Activated T-helper 2 cell treated with anti-CD3 and anti-CD28 coated beads, Interferon-gamma antibody, Interleukin-2, Interleukin-4, amounts not matched to agents 10 μg/mL and 5 μg/mL and 100 μg/mL, durations not matched to agents 14 hours and 24 hours and 36 hours (primary cell): ENCODE measurements at regions not wholly inside any gene's neighbourhood (a gene's known extent, or its start where the extent isn't known, plus 50 kb on each side); places are given as distances from the start of the nearest gene placed in this dataset.
"Not testable (repeated sequence)": the region's sequence is repeated elsewhere in the genome, so short reads cannot be mapped to it uniquely, and the experiment has no call there.

Experiments used
- DNase-seq: peaks from one replicate; pipeline ENCODE4 v3.0.0; 2021; ENCODE audit warnings: low spot score
- H3K27ac Mint-ChIP-seq: one replicate; pipeline ENCODE4 v1.8.0; 2021; ENCODE audit warnings: mixed read lengths
- H3K27me3 Mint-ChIP-seq: one replicate; pipeline ENCODE4 v1.8.0; 2021; ENCODE audit warnings: low read depth, mixed read lengths
- H3K36me3 Mint-ChIP-seq: one replicate; pipeline ENCODE4 v1.8.0; 2021; ENCODE audit warnings: low read depth, mixed read lengths
- H3K4me1 Mint-ChIP-seq: one replicate; pipeline ENCODE4 v1.8.0; 2021; ENCODE audit warnings: low read depth, mixed read lengths
- H3K4me3 Mint-ChIP-seq: one replicate; pipeline ENCODE4 v1.8.0; 2021; ENCODE audit warnings: low read depth, mild to moderate bottlenecking, moderate library complexity, mixed read lengths
- H3K9me3 Mint-ChIP-seq: one replicate; pipeline ENCODE4 v1.8.0; 2021; ENCODE audit warnings: mixed read lengths
- intact Hi-C: fragments of 100-400 bp; cut with micrococcal nuclease; formaldehyde crosslinking; loops from one replicate; pipeline ENCODE4 v1.15.1; 2023

DNA sequence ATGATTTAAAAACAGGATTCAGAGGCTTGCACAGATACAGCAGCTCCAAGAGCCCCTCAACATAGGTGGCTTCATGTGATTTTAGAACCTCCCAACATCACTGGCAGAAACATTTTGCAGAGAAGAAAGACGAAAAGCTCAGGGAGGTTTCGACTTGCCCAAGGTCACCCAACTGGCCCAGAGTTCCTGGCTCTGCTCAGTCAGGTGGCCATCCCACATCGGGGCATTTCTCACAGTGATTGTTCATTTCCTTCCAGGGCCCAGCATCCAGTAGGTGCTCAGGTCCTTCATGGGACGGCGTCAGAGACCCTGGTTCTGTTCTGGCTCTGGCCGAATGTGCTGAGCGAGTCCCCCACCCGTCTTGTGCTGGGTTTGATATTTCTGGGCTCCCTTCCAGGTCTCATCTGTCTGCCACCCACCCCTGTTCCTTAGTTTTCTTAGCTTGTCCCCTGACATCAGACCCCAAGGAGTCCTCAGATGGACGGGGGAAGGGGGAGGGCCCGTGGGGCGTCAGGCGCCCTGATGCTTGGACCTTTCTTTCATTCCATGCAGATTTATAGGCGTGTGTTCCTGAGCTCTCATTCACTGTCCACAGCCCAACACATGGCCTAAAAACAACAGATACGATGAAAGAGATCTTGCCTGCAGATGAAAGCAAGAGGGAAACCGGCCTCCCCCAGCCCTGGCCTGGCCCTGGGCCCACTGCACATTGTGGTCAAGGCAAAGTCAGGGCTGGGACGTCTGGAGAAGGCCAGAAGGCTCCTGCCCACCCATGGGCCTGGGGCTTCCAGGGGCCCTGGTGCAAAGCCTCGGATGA lies 123.1 kb upstream of the ZBTB40 start:
- intact Hi-C loops = no loop called here
- Mint-ChIP-seq H3K4me1 (no peaks in the 10 kb centered on the region), H3K27ac (no peak overlapping the region), H3K9me3 (no peaks in the 10 kb centered on the region), H3K27me3 (peaks cover 3% of the 10 kb centered on the region), H3K36me3 (no peaks in the 10 kb centered on the region), H3K4me3 (no peak overlapping the region)
- no peak for DNase-seq

DNA sequence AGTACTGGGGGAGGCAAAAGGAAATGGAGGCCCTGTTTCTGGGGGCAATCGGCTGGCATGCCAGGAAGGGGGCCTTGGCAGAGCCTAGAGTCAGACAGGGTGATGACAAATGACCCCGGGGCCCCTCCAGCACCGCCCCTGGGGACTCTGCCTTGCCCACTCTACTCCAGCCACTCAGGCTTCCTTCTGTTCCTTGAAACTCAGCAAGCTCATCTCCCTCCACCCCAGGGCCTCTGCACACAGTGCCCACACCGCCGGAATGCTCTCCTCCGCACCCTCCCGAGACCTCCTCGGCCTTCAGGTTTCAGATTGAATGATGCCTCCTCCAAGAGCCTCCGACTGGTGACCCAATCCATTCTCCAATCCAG lies 122.5 kb upstream of the ZBTB40 start:
- H3K9me3 Mint-ChIP-seq = no peaks in the 10 kb centered on the region
- H3K4me1 Mint-ChIP-seq = no peaks in the 10 kb centered on the region
- no peak overlapping the region for H3K4me3 Mint-ChIP-seq
- intact Hi-C loops = no loop called here
- no peak for DNase-seq
- no peaks in the 10 kb centered on the region for H3K36me3 Mint-ChIP-seq
- no peak overlapping the region for H3K27ac Mint-ChIP-seq
- H3K27me3 Mint-ChIP-seq = peaks cover 7% of the 10 kb centered on the region

GRCh38 chr1:22330092-22330759 lies 121.4 kb upstream of the ZBTB40 start:
- H3K27ac Mint-ChIP-seq = no peak overlapping the region
- H3K9me3 Mint-ChIP-seq = no peaks in the 10 kb centered on the region
- H3K27me3 Mint-ChIP-seq = peaks cover 7% of the 10 kb centered on the region

GRCh38 chr1:22330760-22331119 lies 120.9 kb upstream of the ZBTB40 start:
- H3K4me1 Mint-ChIP-seq = no peaks in the 10 kb centered on the region
- peaks cover 7% of the 10 kb centered on the region for H3K27me3 Mint-ChIP-seq
- intact Hi-C loops = no loop called here
- no peaks in the 10 kb centered on the region for H3K9me3 Mint-ChIP-seq
- H3K4me3 Mint-ChIP-seq = no peak overlapping the region
- no peak for DNase-seq
- no peaks in the 10 kb centered on the region for H3K36me3 Mint-ChIP-seq
- H3K27ac Mint-ChIP-seq = no peak overlapping the region

More at GRCh38 chr1:22330092-22330759, 121.4 kb upstream of the ZBTB40 start:
- Mint-ChIP-seq H3K36me3 (no peaks in the 10 kb centered on the region), H3K4me1 (no peaks in the 10 kb centered on the region), H3K4me3 (no peak overlapping the region)
- intact Hi-C loops = no loop called here
- DNase-seq = no peak

DNA sequence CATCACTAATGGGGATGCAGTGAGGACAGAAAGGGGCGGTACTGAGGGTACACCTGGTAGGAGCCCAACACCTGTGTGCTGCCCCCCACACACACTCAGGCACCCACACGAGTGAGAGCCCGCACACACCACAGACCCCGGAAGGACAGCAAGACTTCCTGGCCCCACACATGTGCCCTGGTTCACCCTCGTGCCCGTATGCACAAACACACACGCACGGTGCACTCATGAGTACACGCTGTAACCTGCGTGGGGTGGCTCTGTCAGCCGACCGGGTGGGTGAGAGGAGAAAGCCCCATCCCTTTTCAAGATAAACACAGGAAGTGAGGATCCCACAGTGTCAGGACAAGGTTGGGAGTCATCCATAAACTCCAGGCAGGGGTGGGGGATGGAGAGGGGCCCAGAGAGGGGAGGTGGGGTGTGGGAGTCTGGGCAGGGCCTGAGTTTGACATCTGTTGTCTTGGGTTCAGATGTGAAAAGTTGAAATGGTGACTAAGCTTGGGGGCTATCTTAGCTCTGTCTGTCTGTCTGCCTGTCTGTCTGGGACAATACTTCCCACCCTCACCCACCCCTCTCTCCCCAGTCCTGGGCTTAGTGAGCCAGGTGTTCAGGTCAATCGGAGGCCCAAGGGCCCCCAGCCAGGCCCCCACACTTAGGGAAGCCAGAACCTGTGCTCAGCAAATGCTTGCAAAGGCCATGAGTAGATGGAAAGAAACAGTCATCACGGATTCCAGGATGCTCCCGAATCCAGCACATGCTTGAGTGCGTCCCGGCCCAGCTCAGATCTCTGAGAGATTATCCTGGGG lies 119.8 kb upstream of the ZBTB40 start:
- no peaks in the 10 kb centered on the region for H3K9me3 Mint-ChIP-seq
- no peaks in the 10 kb centered on the region for H3K4me1 Mint-ChIP-seq
- no peak overlapping the region for H3K27ac Mint-ChIP-seq
- no peak overlapping the region for H3K4me3 Mint-ChIP-seq
- intact Hi-C loops = no loop called here
- DNase-seq = no peak
- H3K27me3 Mint-ChIP-seq = peaks cover 7% of the 10 kb centered on the region
- H3K36me3 Mint-ChIP-seq = no peaks in the 10 kb centered on the region

DNA sequence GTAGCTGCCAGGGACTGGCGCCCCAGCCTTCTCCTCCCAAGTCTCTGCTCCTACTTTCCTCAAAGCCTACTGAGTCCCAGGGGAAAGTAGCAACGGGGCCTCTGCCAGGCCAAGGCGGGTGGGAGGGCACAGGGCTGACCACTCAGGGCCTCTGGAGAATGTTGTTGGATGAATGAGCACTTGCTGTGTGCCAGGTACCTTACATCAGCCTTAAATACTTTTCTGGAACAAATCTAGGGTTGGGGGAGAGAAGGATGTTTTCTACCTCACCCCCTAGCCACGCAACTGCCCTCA lies 119.3 kb upstream of the ZBTB40 start:
- intact Hi-C loops = no loop called here
- no peaks in the 10 kb centered on the region for H3K9me3 Mint-ChIP-seq
- no peaks in the 10 kb centered on the region for H3K36me3 Mint-ChIP-seq
- no peaks in the 10 kb centered on the region for H3K4me1 Mint-ChIP-seq
- DNase-seq = no peak
- no peak overlapping the region for H3K27ac Mint-ChIP-seq
- H3K27me3 Mint-ChIP-seq = peaks cover 7% of the 10 kb centered on the region
- H3K4me3 Mint-ChIP-seq = no peak overlapping the region

DNA sequence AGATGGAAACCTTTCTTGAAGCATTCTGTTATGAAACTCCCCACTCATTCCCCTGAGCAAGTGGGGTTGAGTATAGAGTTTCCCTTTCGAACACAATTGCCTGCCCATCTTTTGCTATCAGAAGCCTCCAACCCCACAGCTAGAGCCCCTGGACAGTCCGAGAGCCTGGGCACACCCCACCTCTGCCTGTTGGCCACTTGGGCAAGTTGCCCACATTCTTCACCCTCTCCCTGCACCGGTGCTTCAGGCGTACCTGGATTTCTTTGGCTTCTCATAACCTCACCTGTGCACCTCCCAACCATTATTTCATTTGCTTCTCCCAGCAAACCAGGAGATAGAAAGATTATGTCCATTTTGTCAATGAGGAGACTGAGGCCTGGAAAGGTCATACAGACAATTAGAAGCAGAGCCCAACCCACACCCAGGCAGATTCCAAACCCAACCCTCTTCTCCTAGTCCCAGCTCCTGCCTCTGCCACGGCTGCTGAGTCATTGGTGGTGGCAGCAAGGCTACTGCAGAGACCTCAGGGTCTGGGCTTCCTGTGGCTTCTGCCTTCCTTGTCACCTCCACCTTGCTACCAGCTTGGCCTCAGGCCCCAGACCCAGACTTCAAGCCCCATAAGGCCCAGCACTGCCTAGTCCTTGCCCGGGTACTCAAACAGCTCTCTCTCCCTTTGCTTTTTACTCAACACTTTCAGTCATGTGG lies 118.7 kb upstream of the ZBTB40 start:
- Mint-ChIP-seq H3K27ac (no peak overlapping the region), H3K4me3 (no peak overlapping the region)
- intact Hi-C loops = no loop called here

GRCh38 chr1:22333516-22334121 lies 118.0 kb upstream of the ZBTB40 start:
- H3K27me3 Mint-ChIP-seq = peaks cover 7% of the 10 kb centered on the region
- H3K36me3 Mint-ChIP-seq = no peaks in the 10 kb centered on the region
- no peaks in the 10 kb centered on the region for H3K9me3 Mint-ChIP-seq
- no peak overlapping the region for H3K4me3 Mint-ChIP-seq
- intact Hi-C loops = no loop called here
- DNase-seq = no peak
- no peaks in the 10 kb centered on the region for H3K4me1 Mint-ChIP-seq
- H3K27ac Mint-ChIP-seq = no peak overlapping the region

More for the DNA sequence above, 118.7 kb upstream of the ZBTB40 start:
- no peaks in the 10 kb centered on the region for H3K36me3 Mint-ChIP-seq
- no peaks in the 10 kb centered on the region for H3K4me1 Mint-ChIP-seq
- no peaks in the 10 kb centered on the region for H3K9me3 Mint-ChIP-seq
- peaks cover 7% of the 10 kb centered on the region for H3K27me3 Mint-ChIP-seq
- no peak for DNase-seq

DNA sequence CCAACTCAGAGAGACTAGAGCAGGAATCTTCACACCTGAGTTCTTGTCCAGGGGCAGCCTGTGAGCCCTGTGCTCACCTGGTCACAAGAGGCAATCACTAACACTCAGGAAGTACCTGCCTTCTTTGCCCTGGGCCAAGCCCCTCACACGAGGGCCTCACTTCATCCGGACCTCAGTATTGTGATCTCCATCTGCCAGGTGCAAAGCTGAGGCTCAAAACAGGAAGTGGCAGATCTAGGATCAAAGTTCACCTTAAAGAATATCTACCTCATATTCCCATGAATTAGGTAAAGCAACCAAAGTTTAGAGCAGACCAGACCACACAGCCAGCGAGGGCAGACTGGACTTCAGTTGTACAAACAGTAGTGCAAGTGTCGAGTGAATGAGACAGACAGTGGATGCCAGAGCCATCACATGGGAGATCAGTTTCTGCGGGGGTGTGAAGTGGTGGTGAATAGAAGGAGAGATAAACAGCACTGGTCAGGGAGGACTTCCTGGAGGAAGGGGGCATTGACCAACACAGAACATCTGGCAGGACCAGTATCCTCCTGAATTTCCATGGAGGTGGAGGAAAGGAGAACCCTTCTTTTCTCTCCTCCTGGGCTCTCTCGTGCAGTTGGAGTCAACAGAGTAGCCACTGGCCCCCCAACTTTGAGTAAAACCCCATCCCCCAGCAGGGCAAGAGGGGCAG lies 116.6 kb upstream of the ZBTB40 start:
- no peak overlapping the region for H3K27ac Mint-ChIP-seq
- H3K36me3 Mint-ChIP-seq = no peaks in the 10 kb centered on the region
- no peak overlapping the region for H3K4me3 Mint-ChIP-seq
- no peaks in the 10 kb centered on the region for H3K4me1 Mint-ChIP-seq
- H3K9me3 Mint-ChIP-seq = no peaks in the 10 kb centered on the region
- intact Hi-C loops = no loop called here
- DNase-seq = no peak
- peaks cover 7% of the 10 kb centered on the region for H3K27me3 Mint-ChIP-seq

GRCh38 chr1:22336274-22336673 lies 115.4 kb upstream of the ZBTB40 start:
- H3K4me1 Mint-ChIP-seq, intact Hi-C loops, DNase-seq, H3K27ac Mint-ChIP-seq, H3K36me3 Mint-ChIP-seq, H3K27me3 Mint-ChIP-seq, H3K9me3 Mint-ChIP-seq, H3K4me3 Mint-ChIP-seq: not testable (repeated sequence)

GRCh38 chr1:22336696-22337545 lies 114.7 kb upstream of the ZBTB40 start:
- H3K9me3 Mint-ChIP-seq, H3K4me1 Mint-ChIP-seq, H3K36me3 Mint-ChIP-seq, DNase-seq, H3K4me3 Mint-ChIP-seq, H3K27ac Mint-ChIP-seq, intact Hi-C loops, H3K27me3 Mint-ChIP-seq: not testable (repeated sequence)
